ENCODE measurements at regions not wholly inside any gene's neighbourhood (a gene's known extent, or its start where the extent isn't known, plus 50 kb on each side); places are given as distances from the start of the nearest gene placed in this dataset.

DNA sequence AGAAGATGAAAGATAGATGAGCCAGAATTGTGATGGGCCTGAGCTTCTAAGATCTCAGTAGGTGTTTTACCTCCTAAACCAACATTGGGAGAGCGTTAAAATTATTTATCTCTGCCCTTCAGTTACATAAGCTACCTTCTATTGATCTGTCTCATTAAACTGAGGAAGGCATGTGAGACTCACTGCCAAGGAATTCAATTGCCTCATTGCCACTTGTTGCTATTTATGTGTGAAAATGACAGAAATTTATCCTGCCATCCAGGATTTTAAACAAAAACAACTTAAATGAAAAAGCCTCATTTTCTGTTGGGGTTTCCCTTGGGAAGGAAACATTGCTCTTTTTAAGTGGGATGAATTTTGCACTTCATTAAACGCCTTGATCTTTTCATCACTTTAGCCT is 78.7 kb upstream of the RUNX1 start:
- TF ChIP-seq POLR2AphosphoS5 (IDR thresholded peaks at IDR 0.05; ENCODE audit: low read depth, low read length) = no peak
- TF ChIP-seq POLR2A (IDR thresholded peaks at IDR 0.05; ENCODE audit: low read depth, low read length) = no peak
- no peak for TF ChIP-seq TAF1 (IDR thresholded peaks at IDR 0.05; ENCODE audit: borderline replicate concordance, low read depth, low read length)

Measured in GM12892 (cell line).